Cardiac fibroblast (primary cell): ENCODE measurements at regions not wholly inside any gene's neighbourhood (a gene's known extent, or its start where the extent isn't known, plus 50 kb on each side); places are given as distances from the start of the nearest gene placed in this dataset.

Source experiments
- DNase-seq, 2 donors: peaks; one replicate each; pipeline versions ENCODE4 v3.0.0 to v3.0.0-alpha.2; 2010; ENCODE audit warnings: low read depth in 2 of 2
- H3K4me3 ChIP-seq, 2 donors: replicated peaks in 1 of 2; 1 replicate in 1 of 2; 2 replicates in 1 of 2; pipeline ENCODE4 v1.5.1; 2011; ENCODE audit warnings: low read depth in 2 of 2, low read length in 2 of 2, mild to moderate bottlenecking in 2 of 2, moderate library complexity in 1 of 2
- TF ChIP-seq, protein P1 (sequence below): IDR thresholded peaks from one replicate; pipeline ENCODE4 v1.5.1; 2011; ENCODE audit warnings: low read depth, mild to moderate bottlenecking, low read length, inconsistent platforms

- no peak overlapping the region for H3K4me3 ChIP-seq
- TF ChIP-seq, protein P1, sequence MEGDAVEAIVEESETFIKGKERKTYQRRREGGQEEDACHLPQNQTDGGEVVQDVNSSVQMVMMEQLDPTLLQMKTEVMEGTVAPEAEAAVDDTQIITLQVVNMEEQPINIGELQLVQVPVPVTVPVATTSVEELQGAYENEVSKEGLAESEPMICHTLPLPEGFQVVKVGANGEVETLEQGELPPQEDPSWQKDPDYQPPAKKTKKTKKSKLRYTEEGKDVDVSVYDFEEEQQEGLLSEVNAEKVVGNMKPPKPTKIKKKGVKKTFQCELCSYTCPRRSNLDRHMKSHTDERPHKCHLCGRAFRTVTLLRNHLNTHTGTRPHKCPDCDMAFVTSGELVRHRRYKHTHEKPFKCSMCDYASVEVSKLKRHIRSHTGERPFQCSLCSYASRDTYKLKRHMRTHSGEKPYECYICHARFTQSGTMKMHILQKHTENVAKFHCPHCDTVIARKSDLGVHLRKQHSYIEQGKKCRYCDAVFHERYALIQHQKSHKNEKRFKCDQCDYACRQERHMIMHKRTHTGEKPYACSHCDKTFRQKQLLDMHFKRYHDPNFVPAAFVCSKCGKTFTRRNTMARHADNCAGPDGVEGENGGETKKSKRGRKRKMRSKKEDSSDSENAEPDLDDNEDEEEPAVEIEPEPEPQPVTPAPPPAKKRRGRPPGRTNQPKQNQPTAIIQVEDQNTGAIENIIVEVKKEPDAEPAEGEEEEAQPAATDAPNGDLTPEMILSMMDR = no peak
- no peak for DNase-seq
Observed at GRCh38 chr21:22063140-22063539, 1064.9 kb downstream of the NCAM2 start.

- no peak overlapping the region for H3K4me3 ChIP-seq
- DNase-seq = no peak
- TF ChIP-seq, protein P1 = no peak
Observed at GRCh38 chr21:22076471-22076870, 1078.3 kb downstream of the NCAM2 start.

DNA sequence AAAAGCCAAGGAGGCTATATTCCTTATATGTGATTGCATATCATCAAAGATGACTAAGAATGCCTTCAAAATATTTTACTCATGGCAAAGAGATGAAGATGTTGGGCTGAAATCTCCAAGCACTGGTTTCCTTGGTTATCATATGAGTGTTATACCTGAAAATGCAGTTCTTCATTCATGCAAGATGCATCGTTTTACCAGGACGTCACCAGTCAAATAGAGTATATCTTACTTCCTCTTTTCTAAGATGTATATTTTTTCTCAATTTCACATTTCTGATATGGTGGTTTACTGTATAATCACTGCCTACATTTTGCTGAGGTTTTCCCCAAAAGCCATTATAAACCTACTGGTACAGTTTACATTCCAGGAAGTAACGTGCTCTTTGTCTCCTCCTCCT lies 1085.7 kb downstream of the NCAM2 start:
- H3K4me3 ChIP-seq = no peak overlapping the region
- DNase-seq = no peak
- TF ChIP-seq, protein P1 = no peak

DNA sequence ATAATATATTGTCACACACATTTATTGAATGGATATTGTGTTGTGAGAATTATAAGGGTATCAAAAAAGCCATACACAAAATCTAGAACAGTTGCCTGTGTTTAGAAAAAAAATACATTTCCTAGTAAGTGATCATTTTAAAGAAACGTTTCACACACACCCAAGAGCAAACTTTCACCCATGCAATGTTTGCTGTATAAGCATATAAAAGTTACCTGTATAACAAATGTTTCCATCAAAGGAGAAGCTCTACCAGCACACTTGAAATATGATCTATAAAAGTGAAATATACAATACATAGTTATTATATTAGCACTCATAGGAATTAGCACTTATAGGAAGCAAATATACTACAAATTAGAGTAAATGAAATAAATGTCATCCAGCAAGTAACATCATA lies 1098.1 kb downstream of the NCAM2 start:
- TF ChIP-seq, protein P1 = no peak
- H3K4me3 ChIP-seq = no peak overlapping the region
- no peak for DNase-seq

DNA sequence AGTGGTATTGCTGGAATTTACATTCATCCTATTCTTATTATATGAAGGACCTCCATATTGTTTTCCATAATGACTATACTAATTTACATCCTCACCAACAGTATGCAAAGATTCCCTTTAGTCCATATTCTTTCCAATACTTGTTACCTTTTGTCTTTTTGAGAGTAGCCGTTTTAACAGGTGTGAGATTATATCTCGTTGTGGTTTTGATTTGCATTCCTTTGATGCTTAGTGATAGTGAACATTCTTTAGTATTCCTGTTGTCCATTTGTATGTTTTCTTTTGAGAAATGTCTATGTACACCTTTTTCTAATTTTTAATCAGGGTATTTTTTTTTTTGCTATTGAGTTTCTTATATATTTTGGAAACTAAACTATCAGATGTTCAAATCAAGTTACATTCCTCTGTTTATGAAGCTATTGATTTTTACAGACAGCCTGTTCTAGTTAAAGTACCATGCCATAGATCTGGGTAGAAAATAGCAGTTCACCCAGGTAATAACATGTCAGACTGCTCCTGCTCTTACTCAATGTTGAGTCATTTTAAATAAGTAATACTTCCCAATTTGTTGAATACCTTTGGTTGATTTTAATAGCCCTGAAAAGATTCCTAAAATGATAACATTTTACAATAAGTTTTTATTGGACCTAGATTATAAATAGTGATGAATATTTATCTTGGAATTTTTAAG lies 1108.7 kb downstream of the NCAM2 start:
- no peak overlapping the region for H3K4me3 ChIP-seq
- DNase-seq = no peak
- TF ChIP-seq, protein P1 = no peak

- no peak for DNase-seq
- TF ChIP-seq, protein P1 = no peak
Observed at GRCh38 chr21:22115746-22116145, 1117.5 kb downstream of the NCAM2 start.

More at GRCh38 chr21:22115746-22116145, 1117.5 kb downstream of the NCAM2 start:
- no peak overlapping the region for H3K4me3 ChIP-seq
